Fibroblast of skin of right biceps (primary cell): ENCODE measurements at regions not wholly inside any gene's neighbourhood (a gene's known extent, or its start where the extent isn't known, plus 50 kb on each side); places are given as distances from the start of the nearest gene placed in this dataset.

Experiments
- DNase-seq: peaks from one replicate; pipeline ENCODE4 v3.0.0-alpha.2; 2013

GRCh38 chr1:103248417-103249102, 140.2 kb upstream of the COL11A1 start:
- DNase-seq: no peak

GRCh38 chr1:103247517-103247916, 139.2 kb upstream of the COL11A1 start:
- no peak for DNase-seq

GRCh38 chr1:103243481-103243880, 135.2 kb upstream of the COL11A1 start:
- peak; percentile 53 for DNase-seq

- no peak for DNase-seq
These were observed 130.7 kb upstream of the COL11A1 start for GRCh38 chr1:103239034-103239433.

- DNase-seq: peak; percentile 55
These were observed 121.7 kb upstream of the COL11A1 start for GRCh38 chr1:103230061-103230460.

GRCh38 chr1:103220631-103221041, 112.3 kb upstream of the COL11A1 start:
- DNase-seq: peak; percentile 92

GRCh38 chr1:103218821-103219220, 110.5 kb upstream of the COL11A1 start:
- peak; percentile 53 for DNase-seq

- no peak for DNase-seq
These were observed 110.0 kb upstream of the COL11A1 start for GRCh38 chr1:103218369-103218768.

- peak; percentile 50 for DNase-seq
These were observed 102.8 kb upstream of the COL11A1 start for GRCh38 chr1:103211073-103211472.

GRCh38 chr1:103208844-103209243, 100.5 kb upstream of the COL11A1 start:
- DNase-seq: no peak

GRCh38 chr1:103199001-103199400, 90.7 kb upstream of the COL11A1 start:
- DNase-seq: no peak

GRCh38 chr1:103198076-103198475, 89.8 kb upstream of the COL11A1 start:
- DNase-seq: no peak

- DNase-seq: peak; percentile 91
These were observed 88.9 kb upstream of the COL11A1 start for GRCh38 chr1:103197216-103197615.

GRCh38 chr1:103194984-103195383, 86.7 kb upstream of the COL11A1 start:
- no peak for DNase-seq

GRCh38 chr1:103194060-103194459, 85.7 kb upstream of the COL11A1 start:
- peak; percentile 57 for DNase-seq

- peak; percentile 48 for DNase-seq
These were observed 83.0 kb upstream of the COL11A1 start for GRCh38 chr1:103191327-103191726.

GRCh38 chr1:103190766-103191165, 82.4 kb upstream of the COL11A1 start:
- DNase-seq: peak; percentile 68

GRCh38 chr1:103187673-103188072, 79.4 kb upstream of the COL11A1 start:
- DNase-seq: no peak

GRCh38 chr1:103180660-103181059, 72.3 kb upstream of the COL11A1 start:
- DNase-seq: peak; percentile 95

- peak; percentile 35 for DNase-seq
These were observed 68.9 kb upstream of the COL11A1 start for GRCh38 chr1:103177108-103177775.

- DNase-seq: no peak
These were observed 62.8 kb upstream of the COL11A1 start for GRCh38 chr1:103171041-103171590.

- no peak for DNase-seq
These were observed 62.3 kb upstream of the COL11A1 start for GRCh38 chr1:103170609-103171008.

- DNase-seq: no peak
These were observed 54.0 kb upstream of the COL11A1 start for GRCh38 chr1:103162360-103162759.

GRCh38 chr1:103160281-103160680, 52.0 kb upstream of the COL11A1 start:
- DNase-seq: peak; percentile 72
